Neural cell (in vitro differentiated cells): ENCODE measurements at regions not wholly inside any gene's neighbourhood (a gene's known extent, or its start where the extent isn't known, plus 50 kb on each side); places are given as distances from the start of the nearest gene placed in this dataset.

Experiments used
- H2AFZ ChIP-seq: fragments of 200-600, 300-800 bp; sonication (generic), shearing (Covaris generic); 2 replicates; pipeline ENCODE4 v1.6.0; 2014; ENCODE audit warnings: low read depth, mild to moderate bottlenecking, antibody characterized with exemption, low read length, moderate library complexity
- H3F3A ChIP-seq: fragments of 200-600 bp; shearing (Covaris generic); 2 replicates; pipeline ENCODE4 v1.6.1; 2016; ENCODE audit warnings: mild to moderate bottlenecking, moderate library complexity, mixed read lengths, antibody characterized with exemption, low read length; ENCODE audit not compliant: insufficient read depth, poor library complexity, severe bottlenecking
- H3K27ac ChIP-seq: fragments of 200-600, 300-800 bp; sonication (generic), shearing (Covaris generic); 2 replicates; pipeline ENCODE4 v1.5.1; 2014; ENCODE audit warnings: mild to moderate bottlenecking, low read length, moderate library complexity
- H3K27me3 ChIP-seq: fragments of 300-800, 200-600 bp; sonication (generic), shearing (Covaris generic); 2 replicates; pipeline ENCODE4 v1.6.0; 2014; ENCODE audit warnings: mild to moderate bottlenecking, low read depth, low read length, moderate library complexity; ENCODE audit not compliant: insufficient read depth
- H3K36me3 ChIP-seq: fragments of 300-800, 200-600 bp; sonication (generic), shearing (Covaris generic); 2 replicates; pipeline ENCODE4 v1.5.1; 2014; ENCODE audit warnings: mild to moderate bottlenecking, antibody characterized with exemption, low read length, moderate library complexity; ENCODE audit not compliant: insufficient read depth
- H3K4me2 ChIP-seq: fragments of 300-800, 200-600 bp; sonication (generic), shearing (Covaris generic); 2 replicates; pipeline ENCODE4 v1.6.0; 2014; ENCODE audit warnings: mild to moderate bottlenecking, low read length
- H3K4me3 ChIP-seq: fragments of 300-800, 200-600 bp; sonication (generic), shearing (Covaris generic); 2 replicates; pipeline ENCODE4 v1.5.1; 2014; ENCODE audit warnings: mild to moderate bottlenecking, low read length, moderate library complexity
- H3K79me2 ChIP-seq: fragments of 200-600 bp; shearing (Covaris generic); replicated peaks from 2 replicates; pipeline ENCODE4 v1.6.0; 2014; ENCODE audit warnings: mild to moderate bottlenecking, low read length, moderate library complexity; ENCODE audit not compliant: insufficient read depth
- H3K9ac ChIP-seq: fragments of 300-800, 200-600 bp; sonication (generic), shearing (Covaris generic); 2 replicates; pipeline ENCODE4 v1.6.1; 2016; ENCODE audit warnings: mild to moderate bottlenecking, low read length, mixed read lengths
- H3K9me2 ChIP-seq: fragments of 200-600 bp; shearing (Covaris generic); 2 replicates; pipeline ENCODE4 v1.6.1; 2016; ENCODE audit warnings: mild to moderate bottlenecking, low read length, mixed read lengths; ENCODE audit not compliant: insufficient read depth
- H3K9me3 ChIP-seq: fragments of 200-600, 300-800 bp; sonication (generic), shearing (Covaris generic); 2 replicates; pipeline ENCODE4 v1.6.1; 2016; ENCODE audit warnings: mild to moderate bottlenecking, mixed run types, low read length, moderate library complexity, mixed read lengths
- H4K20me1 ChIP-seq: fragments of 200-600 bp; shearing (Covaris generic); 2 replicates; pipeline ENCODE4 v1.6.1; 2016; ENCODE audit warnings: mild to moderate bottlenecking, mixed run types; ENCODE audit not compliant: insufficient read depth
- CTCF ChIP-seq: fragments of 450-650 bp; IDR thresholded peaks from 2 replicates; pipeline ENCODE4 v1.5.1; 2014; ENCODE audit warnings: antibody characterized with exemption, mild to moderate bottlenecking, moderate library complexity; ENCODE audit not compliant: poor library complexity, severe bottlenecking
- EP300 ChIP-seq: fragments of 450-650 bp; conservative IDR thresholded peaks from 2 replicates; pipeline ENCODE4 v1.6.1; 2014; ENCODE audit warnings: antibody characterized with exemption, mild to moderate bottlenecking, moderate library complexity; ENCODE audit not compliant: poor library complexity, severe bottlenecking
- EZH2 ChIP-seq: fragments of 200-600, 300-800 bp; shearing (Covaris generic), sonication (generic); IDR thresholded peaks from 2 replicates; pipeline ENCODE4 v1.6.1; 2014; ENCODE audit warnings: antibody characterized with exemption, low read length, borderline replicate concordance, mild to moderate bottlenecking; ENCODE audit not compliant: insufficient read depth, poor library complexity, severe bottlenecking
- MXI1 ChIP-seq: fragments of 450-650 bp; conservative IDR thresholded peaks from 2 replicates; pipeline ENCODE4 v1.6.1; 2014; ENCODE audit warnings: antibody characterized with exemption, mild to moderate bottlenecking; ENCODE audit not compliant: poor library complexity, severe bottlenecking
- POLR2AphosphoS5 ChIP-seq: IDR thresholded peaks from 2 replicates; pipeline ENCODE4 v1.6.1; 2012
- RAD21 ChIP-seq: fragments of 450-650 bp; conservative IDR thresholded peaks from 2 replicates; pipeline ENCODE4 v1.6.1; 2014; ENCODE audit warnings: antibody characterized with exemption, mild to moderate bottlenecking, moderate library complexity
- REST ChIP-seq: IDR thresholded peaks from 2 replicates; pipeline ENCODE4 v1.6.1; 2012; ENCODE audit warnings: borderline replicate concordance
- SMC3 ChIP-seq: fragments of 450-650 bp; conservative IDR thresholded peaks from 2 replicates; pipeline ENCODE4 v1.6.1; 2014; ENCODE audit warnings: antibody characterized with exemption, mild to moderate bottlenecking, moderate library complexity; ENCODE audit not compliant: poor library complexity
- TAF1 ChIP-seq: IDR thresholded peaks from 2 replicates; pipeline ENCODE4 v1.6.1; 2012; ENCODE audit warnings: low read depth

GRCh38 chr2:21467280-21467818, 343.6 kb downstream of the TDRD15 start:
- Histone ChIP-seq H3F3A (no peaks in the 10 kb centered on the region), H3K9me2 (no peaks in the 10 kb centered on the region), H3K27ac (peak overlapping the region; percentile 72), H3K36me3 (no peaks in the 10 kb centered on the region), H3K4me2 (no peak overlapping the region), H3K9me3 (no peaks in the 10 kb centered on the region), H3K79me2 (no peaks in the 10 kb centered on the region), H2AFZ (no peak overlapping the region), H4K20me1 (no peaks in the 10 kb centered on the region), H3K27me3 (no peaks in the 10 kb centered on the region), H3K4me3 (no peak overlapping the region), H3K9ac (no peak overlapping the region)
- TF ChIP-seq TAF1: no peak
- TF ChIP-seq REST: peak; percentile 77
- peak; percentile 74 for TF ChIP-seq POLR2AphosphoS5
- no peak for TF ChIP-seq CTCF
- TF ChIP-seq EP300: peak; percentile 84
- TF ChIP-seq MXI1: no peak

- Histone ChIP-seq H3K79me2 (no peaks in the 10 kb centered on the region), H3F3A (no peaks in the 10 kb centered on the region), H3K4me2 (no peak overlapping the region), H2AFZ (no peak overlapping the region), H3K9me3 (no peaks in the 10 kb centered on the region), H4K20me1 (no peaks in the 10 kb centered on the region), H3K27ac (peak overlapping the region; percentile 72), H3K9ac (peak overlapping the region; percentile 24), H3K9me2 (no peaks in the 10 kb centered on the region), H3K4me3 (no peak overlapping the region), H3K36me3 (no peaks in the 10 kb centered on the region), H3K27me3 (no peaks in the 10 kb centered on the region)
- TF ChIP-seq EP300: no peak
- no peak for TF ChIP-seq REST
- TF ChIP-seq EZH2: no peak
- TF ChIP-seq RAD21: no peak
- no peak for TF ChIP-seq SMC3
- no peak for TF ChIP-seq TAF1
- TF ChIP-seq POLR2AphosphoS5: no peak
- TF ChIP-seq CTCF: no peak
- TF ChIP-seq MXI1: no peak
Observed at GRCh38 chr2:21467910-21468309, 344.1 kb downstream of the TDRD15 start.
